Neural progenitor cell (in vitro differentiated cells): ENCODE measurements at regions not wholly inside any gene's neighbourhood (a gene's known extent, or its start where the extent isn't known, plus 50 kb on each side); places are given as distances from the start of the nearest gene placed in this dataset.

Experiments used
- DNase-seq: peaks from one replicate; pipeline ENCODE4 v3.0.0-alpha.2; 2016; ENCODE audit warnings: low spot score
- H2AFZ ChIP-seq: fragments of 200-600 bp; sonication (generic); replicated peaks from 2 replicates; pipeline ENCODE4 v1.6.1; 2016; ENCODE audit warnings: antibody characterized with exemption
- H3F3A ChIP-seq: fragments of 200-600 bp; sonication (generic); 2 replicates; pipeline ENCODE4 v1.6.1; 2016; ENCODE audit warnings: antibody characterized with exemption, low read depth
- H3K27ac ChIP-seq: fragments of 200-600 bp; sonication (generic); 2 replicates; pipeline ENCODE4 v1.5.1; 2016; ENCODE audit warnings: mild to moderate bottlenecking
- H3K27me3 ChIP-seq: fragments of 200-600 bp; sonication (generic); 2 replicates; pipeline ENCODE4 v1.6.1; 2016; ENCODE audit warnings: mild to moderate bottlenecking, moderate library complexity
- H3K36me3 ChIP-seq: fragments of 200-600 bp; sonication (generic); 2 replicates; pipeline ENCODE4 v1.5.1; 2016
- H3K4me1 ChIP-seq: fragments of 200-600 bp; sonication (generic); 2 replicates; pipeline ENCODE4 v1.6.1; 2016; ENCODE audit warnings: mixed run types
- H3K4me2 ChIP-seq: fragments of 200-600 bp; sonication (generic); 2 replicates; pipeline ENCODE4 v1.6.1; 2016
- H3K4me3 ChIP-seq: fragments of 200-600 bp; sonication (generic); 2 replicates; pipeline ENCODE4 v1.5.1; 2016
- H3K79me2 ChIP-seq: fragments of 200-600 bp; sonication (generic); 2 replicates; pipeline ENCODE4 v1.6.1; 2016; ENCODE audit warnings: low read depth
- H3K9ac ChIP-seq: fragments of 200-600 bp; sonication (generic); 2 replicates; pipeline ENCODE4 v1.6.1; 2016
- H3K9me3 ChIP-seq: fragments of 200-600 bp; sonication (generic); 2 replicates; pipeline ENCODE4 v1.5.1; 2016; ENCODE audit warnings: low read depth
- H4K20me1 ChIP-seq: fragments of 200-600 bp; sonication (generic); 2 replicates; pipeline ENCODE4 v1.6.1; 2016; ENCODE audit warnings: low read depth
- H3K27ac Mint-ChIP-seq: 3 replicates; pipeline ENCODE4 v1.8.0; 2021; ENCODE audit warnings: mixed read lengths
- H3K27me3 Mint-ChIP-seq: 2 replicates; pipeline ENCODE4 v1.8.0; 2022; ENCODE audit warnings: low read depth, mild to moderate bottlenecking, inconsistent platforms, moderate library complexity, mixed read lengths; ENCODE audit not compliant: insufficient read depth
- H3K36me3 Mint-ChIP-seq: 3 replicates; pipeline ENCODE4 v1.8.0; 2021; ENCODE audit warnings: mixed read lengths
- H3K4me1 Mint-ChIP-seq: 3 replicates; pipeline ENCODE4 v1.8.0; 2021; ENCODE audit warnings: mixed read lengths
- H3K4me3 Mint-ChIP-seq: 3 replicates; pipeline ENCODE4 v1.8.0; 2021; ENCODE audit warnings: mild to moderate bottlenecking, moderate library complexity, mixed read lengths
- H3K9me3 Mint-ChIP-seq: 3 replicates; pipeline ENCODE4 v1.8.0; 2020; ENCODE audit warnings: mixed read lengths
- EZH2 ChIP-seq: fragments of 200-600 bp; sonication (generic); IDR thresholded peaks from 2 replicates; pipeline ENCODE4 v1.6.1; 2017; ENCODE audit warnings: antibody characterized with exemption, mild to moderate bottlenecking, moderate library complexity
- EZH2phosphoT487 ChIP-seq: fragments of 200-600 bp; sonication (generic); IDR thresholded peaks from 2 replicates; pipeline ENCODE4 v1.6.1; 2017; ENCODE audit warnings: antibody characterized with exemption
- TF ChIP-seq, protein P1 (sequence below): fragments of 200-600 bp; sonication (generic); IDR thresholded peaks from 2 replicates; pipeline ENCODE4 v1.5.1; 2017; ENCODE audit warnings: antibody characterized with exemption, mild to moderate bottlenecking

DNA sequence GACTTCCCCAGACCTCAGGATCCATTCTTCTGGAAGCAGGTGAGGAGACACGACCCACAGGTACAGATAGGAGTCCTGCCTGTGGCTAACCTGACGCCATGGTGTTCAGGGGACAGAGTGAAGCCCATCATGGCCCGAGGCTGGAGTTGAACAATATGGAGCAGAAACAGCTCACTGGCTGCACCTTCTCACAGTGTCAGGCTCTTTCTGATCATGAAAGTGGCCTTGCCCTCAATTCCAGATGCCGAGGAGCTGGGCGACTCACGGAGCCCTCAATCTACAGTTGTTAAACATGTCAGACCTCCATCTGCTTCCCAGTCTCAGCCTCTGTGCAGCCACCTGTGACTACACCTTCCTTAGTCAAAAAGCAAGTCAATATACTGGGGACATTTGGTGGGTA, 110.8 kb upstream of the SMAD3 start:
- H3K9me3 Mint-ChIP-seq, result no peaks in the 10 kb centered on the region
- H2AFZ ChIP-seq, result no peak overlapping the region
- H4K20me1 ChIP-seq, result no peaks in the 10 kb centered on the region
- H3K4me1 Mint-ChIP-seq, result peaks cover 2% of the 10 kb centered on the region
- H3K4me3 Mint-ChIP-seq, result no peak overlapping the region
- no peaks in the 10 kb centered on the region for H3K36me3 ChIP-seq
- no peaks in the 10 kb centered on the region for H3K27me3 ChIP-seq
- no peak for DNase-seq
- H3K9me3 ChIP-seq, result no peaks in the 10 kb centered on the region
- no peaks in the 10 kb centered on the region for H3K79me2 ChIP-seq
- H3K9ac ChIP-seq, result no peak overlapping the region
- H3K4me1 ChIP-seq, result peaks cover under 1% of the 10 kb centered on the region
- no peak overlapping the region for H3K4me2 ChIP-seq
- H3K27ac Mint-ChIP-seq, result no peak overlapping the region
- H3K27me3 Mint-ChIP-seq, result peaks cover 18% of the 10 kb centered on the region
- H3K4me3 ChIP-seq, result no peak overlapping the region
- TF ChIP-seq EZH2phosphoT487, result no peak
- no peak for TF ChIP-seq EZH2
- TF ChIP-seq, protein P1, sequence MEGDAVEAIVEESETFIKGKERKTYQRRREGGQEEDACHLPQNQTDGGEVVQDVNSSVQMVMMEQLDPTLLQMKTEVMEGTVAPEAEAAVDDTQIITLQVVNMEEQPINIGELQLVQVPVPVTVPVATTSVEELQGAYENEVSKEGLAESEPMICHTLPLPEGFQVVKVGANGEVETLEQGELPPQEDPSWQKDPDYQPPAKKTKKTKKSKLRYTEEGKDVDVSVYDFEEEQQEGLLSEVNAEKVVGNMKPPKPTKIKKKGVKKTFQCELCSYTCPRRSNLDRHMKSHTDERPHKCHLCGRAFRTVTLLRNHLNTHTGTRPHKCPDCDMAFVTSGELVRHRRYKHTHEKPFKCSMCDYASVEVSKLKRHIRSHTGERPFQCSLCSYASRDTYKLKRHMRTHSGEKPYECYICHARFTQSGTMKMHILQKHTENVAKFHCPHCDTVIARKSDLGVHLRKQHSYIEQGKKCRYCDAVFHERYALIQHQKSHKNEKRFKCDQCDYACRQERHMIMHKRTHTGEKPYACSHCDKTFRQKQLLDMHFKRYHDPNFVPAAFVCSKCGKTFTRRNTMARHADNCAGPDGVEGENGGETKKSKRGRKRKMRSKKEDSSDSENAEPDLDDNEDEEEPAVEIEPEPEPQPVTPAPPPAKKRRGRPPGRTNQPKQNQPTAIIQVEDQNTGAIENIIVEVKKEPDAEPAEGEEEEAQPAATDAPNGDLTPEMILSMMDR, result no peak
- H3F3A ChIP-seq, result no peaks in the 10 kb centered on the region
- no peak overlapping the region for H3K27ac ChIP-seq
- H3K36me3 Mint-ChIP-seq, result no peaks in the 10 kb centered on the region

DNA sequence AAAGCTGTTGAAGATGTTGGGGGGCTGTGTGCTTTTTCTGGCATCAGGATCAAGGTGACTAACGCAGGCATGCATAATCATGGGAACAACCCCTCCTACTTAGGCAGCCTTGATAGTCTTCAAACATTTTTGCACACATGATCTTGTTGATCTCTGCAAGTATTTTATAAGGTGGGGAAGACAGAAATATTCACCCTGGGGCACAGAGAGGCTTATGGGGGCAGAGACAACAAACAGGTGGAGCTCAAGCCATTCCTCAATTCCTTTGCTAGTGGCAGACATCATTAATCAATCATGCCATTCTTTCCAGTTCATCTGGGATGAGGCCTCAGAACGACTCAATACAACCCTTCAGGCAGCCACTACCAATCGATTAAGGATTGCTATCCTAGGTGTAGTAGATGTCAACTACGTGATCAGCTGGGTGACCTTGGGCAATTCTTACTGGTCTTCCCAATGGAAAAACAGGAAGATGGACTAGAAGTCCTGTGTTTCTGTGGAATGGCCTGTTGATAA, 110.3 kb upstream of the SMAD3 start:
- Histone ChIP-seq H3K4me2 (no peak overlapping the region), H3K36me3 (no peaks in the 10 kb centered on the region), H4K20me1 (no peaks in the 10 kb centered on the region), H3K27ac (no peak overlapping the region), H3F3A (no peaks in the 10 kb centered on the region), H3K9ac (no peak overlapping the region), H3K4me3 (no peak overlapping the region), H3K4me1 (peaks cover 5% of the 10 kb centered on the region), H3K27me3 (no peaks in the 10 kb centered on the region), H3K79me2 (no peaks in the 10 kb centered on the region), H3K9me3 (no peaks in the 10 kb centered on the region), H2AFZ (no peak overlapping the region)
- H3K4me3 Mint-ChIP-seq, result no peak overlapping the region
- no peak for DNase-seq
- H3K27me3 Mint-ChIP-seq, result peaks cover 18% of the 10 kb centered on the region
- no peak overlapping the region for H3K27ac Mint-ChIP-seq
- H3K4me1 Mint-ChIP-seq, result peaks cover 7% of the 10 kb centered on the region
- H3K9me3 Mint-ChIP-seq, result no peaks in the 10 kb centered on the region
- TF ChIP-seq EZH2, result no peak
- TF ChIP-seq, protein P1, result no peak
- TF ChIP-seq EZH2phosphoT487, result no peak
- H3K36me3 Mint-ChIP-seq, result no peaks in the 10 kb centered on the region

DNA sequence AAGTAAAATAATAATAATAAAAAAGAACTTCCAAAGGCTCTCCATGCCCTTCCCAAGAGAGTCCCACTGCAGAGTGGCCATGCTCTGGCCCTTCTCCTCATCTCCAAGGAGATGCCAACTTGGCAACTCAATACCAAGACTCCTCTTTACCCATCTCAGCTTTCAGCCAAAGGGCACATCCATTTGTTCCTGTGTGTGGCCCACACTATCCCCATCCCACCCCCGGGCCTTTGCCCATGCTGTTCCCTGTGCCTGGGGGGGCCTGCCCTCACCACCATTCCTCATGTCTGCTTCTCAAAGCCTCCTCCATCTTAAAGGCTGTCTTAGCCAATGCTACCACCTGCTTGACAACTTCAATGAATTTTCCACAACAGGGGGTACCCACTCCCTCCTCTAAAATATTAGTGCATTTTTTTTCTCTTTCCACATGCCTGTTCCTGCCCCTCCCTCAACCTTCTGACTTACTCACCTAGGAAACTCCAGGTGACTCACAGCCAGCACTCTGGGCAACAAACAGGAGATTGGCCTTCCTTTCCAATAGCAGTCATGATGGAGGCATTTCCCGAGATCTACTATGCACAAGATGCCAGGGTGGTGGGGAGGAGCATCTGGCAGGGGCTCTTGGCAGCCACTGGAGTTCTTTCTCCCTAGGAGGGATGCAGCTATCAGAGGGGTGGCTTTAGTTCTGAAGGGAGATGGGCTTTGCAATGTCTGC, 109.4 kb upstream of the SMAD3 start:
- Histone ChIP-seq H3K4me1 (peaks cover 7% of the 10 kb centered on the region), H3K27me3 (no peaks in the 10 kb centered on the region), H3K9ac (no peak overlapping the region), H3K36me3 (no peaks in the 10 kb centered on the region), H3F3A (no peaks in the 10 kb centered on the region), H3K27ac (no peak overlapping the region), H4K20me1 (no peaks in the 10 kb centered on the region), H3K9me3 (no peaks in the 10 kb centered on the region), H3K4me2 (no peak overlapping the region), H3K79me2 (no peaks in the 10 kb centered on the region), H3K4me3 (no peak overlapping the region), H2AFZ (no peak overlapping the region)
- H3K4me3 Mint-ChIP-seq, result no peak overlapping the region
- H3K9me3 Mint-ChIP-seq, result no peaks in the 10 kb centered on the region
- no peak overlapping the region for H3K27ac Mint-ChIP-seq
- H3K36me3 Mint-ChIP-seq, result no peaks in the 10 kb centered on the region
- DNase-seq, result no peak
- TF ChIP-seq EZH2phosphoT487 (no peak), EZH2 (no peak)
- TF ChIP-seq, protein P1, result no peak
- H3K27me3 Mint-ChIP-seq, result peaks cover 18% of the 10 kb centered on the region
- H3K4me1 Mint-ChIP-seq, result peaks cover 11% of the 10 kb centered on the region
